ENCODE measurements at regions not wholly inside any gene's neighbourhood (a gene's known extent, or its start where the extent isn't known, plus 50 kb on each side); places are given as distances from the start of the nearest gene placed in this dataset.

GRCh38 chr2:128775914-128776285 is 457.2 kb upstream of the HS6ST1 start:
- H3K4me1 ChIP-seq (ENCODE audit: control insufficient read depth, insufficient read depth, low read length, poor library complexity, severe bottlenecking), result no peaks in the 10 kb centered on the region
- H3K9me3 ChIP-seq (ENCODE audit: control insufficient read depth, low read length), result no peaks in the 10 kb centered on the region
- no peaks in the 10 kb centered on the region for H3K27me3 ChIP-seq (replicated peaks; ENCODE audit: control insufficient read depth, insufficient read depth, low read length, poor library complexity, severe bottlenecking)
- no peak for DNase-seq
- no peaks in the 10 kb centered on the region for H3K36me3 ChIP-seq (ENCODE audit: control insufficient read depth, insufficient read depth, low read length)
- H3K4me3 ChIP-seq (ENCODE audit: insufficient read depth, low read depth, low read length, poor library complexity, severe bottlenecking), result no peak overlapping the region
- H3K27ac ChIP-seq (ENCODE audit: insufficient read depth, low read length, poor library complexity, severe bottlenecking), result no peak overlapping the region

GRCh38 chr2:128776461-128777195 is 458.0 kb upstream of the HS6ST1 start:
- no peaks in the 10 kb centered on the region for H3K9me3 ChIP-seq (ENCODE audit: control insufficient read depth, low read length)
- no peak for DNase-seq
- no peaks in the 10 kb centered on the region for H3K27me3 ChIP-seq (replicated peaks; ENCODE audit: control insufficient read depth, insufficient read depth, low read length, poor library complexity, severe bottlenecking)
- H3K4me3 ChIP-seq (ENCODE audit: insufficient read depth, low read depth, low read length, poor library complexity, severe bottlenecking), result no peak overlapping the region
- H3K27ac ChIP-seq (ENCODE audit: insufficient read depth, low read length, poor library complexity, severe bottlenecking), result no peak overlapping the region
- H3K4me1 ChIP-seq (ENCODE audit: control insufficient read depth, insufficient read depth, low read length, poor library complexity, severe bottlenecking), result no peaks in the 10 kb centered on the region
- H3K36me3 ChIP-seq (ENCODE audit: control insufficient read depth, insufficient read depth, low read length), result no peaks in the 10 kb centered on the region

- H3K27me3 ChIP-seq (replicated peaks; ENCODE audit: control insufficient read depth, insufficient read depth, low read length, poor library complexity, severe bottlenecking), result no peaks in the 10 kb centered on the region
- H3K4me1 ChIP-seq (ENCODE audit: control insufficient read depth, insufficient read depth, low read length, poor library complexity, severe bottlenecking), result no peaks in the 10 kb centered on the region
- H3K4me3 ChIP-seq (ENCODE audit: insufficient read depth, low read depth, low read length, poor library complexity, severe bottlenecking), result no peak overlapping the region
- DNase-seq, result no peak
- H3K9me3 ChIP-seq (ENCODE audit: control insufficient read depth, low read length), result no peaks in the 10 kb centered on the region
- no peak overlapping the region for H3K27ac ChIP-seq (ENCODE audit: insufficient read depth, low read length, poor library complexity, severe bottlenecking)
- H3K36me3 ChIP-seq (ENCODE audit: control insufficient read depth, insufficient read depth, low read length), result no peaks in the 10 kb centered on the region
Measured at GRCh38 chr2:128777196-128778035, 458.7 kb upstream of the HS6ST1 start.

- Histone ChIP-seq H3K9me3 (ENCODE audit: control insufficient read depth, low read length) (no peaks in the 10 kb centered on the region), H3K27me3 (replicated peaks; ENCODE audit: control insufficient read depth, insufficient read depth, low read length, poor library complexity, severe bottlenecking) (no peaks in the 10 kb centered on the region), H3K4me3 (ENCODE audit: insufficient read depth, low read depth, low read length, poor library complexity, severe bottlenecking) (no peak overlapping the region), H3K4me1 (ENCODE audit: control insufficient read depth, insufficient read depth, low read length, poor library complexity, severe bottlenecking) (no peaks in the 10 kb centered on the region), H3K36me3 (ENCODE audit: control insufficient read depth, insufficient read depth, low read length) (no peaks in the 10 kb centered on the region), H3K27ac (ENCODE audit: insufficient read depth, low read length, poor library complexity, severe bottlenecking) (no peak overlapping the region)
- no peak for DNase-seq
Measured at GRCh38 chr2:128778843-128779242, 460.2 kb upstream of the HS6ST1 start.

GRCh38 chr2:128779301-128780095 is 460.8 kb upstream of the HS6ST1 start:
- H3K4me1 ChIP-seq (ENCODE audit: control insufficient read depth, insufficient read depth, low read length, poor library complexity, severe bottlenecking), result no peaks in the 10 kb centered on the region
- no peak for DNase-seq

GRCh38 chr2:128780434-128781080 is 461.9 kb upstream of the HS6ST1 start:
- Histone ChIP-seq H3K4me1 (ENCODE audit: control insufficient read depth, insufficient read depth, low read length, poor library complexity, severe bottlenecking) (no peaks in the 10 kb centered on the region), H3K27ac (ENCODE audit: insufficient read depth, low read length, poor library complexity, severe bottlenecking) (no peak overlapping the region), H3K9me3 (ENCODE audit: control insufficient read depth, low read length) (no peaks in the 10 kb centered on the region), H3K36me3 (ENCODE audit: control insufficient read depth, insufficient read depth, low read length) (no peaks in the 10 kb centered on the region), H3K4me3 (ENCODE audit: insufficient read depth, low read depth, low read length, poor library complexity, severe bottlenecking) (no peak overlapping the region), H3K27me3 (replicated peaks; ENCODE audit: control insufficient read depth, insufficient read depth, low read length, poor library complexity, severe bottlenecking) (no peaks in the 10 kb centered on the region)
- DNase-seq, result no peak

More at GRCh38 chr2:128779301-128780095, 460.8 kb upstream of the HS6ST1 start:
- Histone ChIP-seq H3K9me3 (ENCODE audit: control insufficient read depth, low read length) (no peaks in the 10 kb centered on the region), H3K27me3 (replicated peaks; ENCODE audit: control insufficient read depth, insufficient read depth, low read length, poor library complexity, severe bottlenecking) (no peaks in the 10 kb centered on the region), H3K36me3 (ENCODE audit: control insufficient read depth, insufficient read depth, low read length) (no peaks in the 10 kb centered on the region), H3K4me3 (ENCODE audit: insufficient read depth, low read depth, low read length, poor library complexity, severe bottlenecking) (no peak overlapping the region), H3K27ac (ENCODE audit: insufficient read depth, low read length, poor library complexity, severe bottlenecking) (no peak overlapping the region)

- Histone ChIP-seq H3K27me3 (replicated peaks; ENCODE audit: control insufficient read depth, insufficient read depth, low read length, poor library complexity, severe bottlenecking) (no peaks in the 10 kb centered on the region), H3K4me3 (ENCODE audit: insufficient read depth, low read depth, low read length, poor library complexity, severe bottlenecking) (no peak overlapping the region), H3K27ac (ENCODE audit: insufficient read depth, low read length, poor library complexity, severe bottlenecking) (no peak overlapping the region), H3K36me3 (ENCODE audit: control insufficient read depth, insufficient read depth, low read length) (no peaks in the 10 kb centered on the region), H3K4me1 (ENCODE audit: control insufficient read depth, insufficient read depth, low read length, poor library complexity, severe bottlenecking) (no peaks in the 10 kb centered on the region), H3K9me3 (ENCODE audit: control insufficient read depth, low read length) (no peaks in the 10 kb centered on the region)
- DNase-seq, result no peak
Measured at GRCh38 chr2:128781166-128781565, 462.5 kb upstream of the HS6ST1 start.

- Histone ChIP-seq H3K9me3 (ENCODE audit: control insufficient read depth, low read length) (no peaks in the 10 kb centered on the region), H3K27ac (ENCODE audit: insufficient read depth, low read length, poor library complexity, severe bottlenecking) (no peak overlapping the region), H3K4me1 (ENCODE audit: control insufficient read depth, insufficient read depth, low read length, poor library complexity, severe bottlenecking) (no peaks in the 10 kb centered on the region), H3K36me3 (ENCODE audit: control insufficient read depth, insufficient read depth, low read length) (no peaks in the 10 kb centered on the region), H3K4me3 (ENCODE audit: insufficient read depth, low read depth, low read length, poor library complexity, severe bottlenecking) (no peak overlapping the region), H3K27me3 (replicated peaks; ENCODE audit: control insufficient read depth, insufficient read depth, low read length, poor library complexity, severe bottlenecking) (no peaks in the 10 kb centered on the region)
- DNase-seq, result no peak
Measured at GRCh38 chr2:128781585-128782385, 463.1 kb upstream of the HS6ST1 start.
